Glutamatergic neuron (in vitro differentiated cells): ENCODE measurements at regions not wholly inside any gene's neighbourhood (a gene's known extent, or its start where the extent isn't known, plus 50 kb on each side); places are given as distances from the start of the nearest gene placed in this dataset.

ENCODE experiments used
- DNase-seq: peaks from one replicate; pipeline ENCODE4 v3.0.0; 2022
- H3K27ac Mint-ChIP-seq: one replicate; pipeline ENCODE4 v1.8.0; 2020; ENCODE audit warnings: mild to moderate bottlenecking, mixed read lengths, inconsistent platforms; ENCODE audit not compliant: unreplicated experiment
- H3K27me3 Mint-ChIP-seq: one replicate; pipeline ENCODE4 v1.8.0; 2020; ENCODE audit warnings: mild to moderate bottlenecking, moderate library complexity, mixed read lengths, inconsistent platforms; ENCODE audit not compliant: unreplicated experiment
- H3K36me3 Mint-ChIP-seq: one replicate; pipeline ENCODE4 v1.8.0; 2020; ENCODE audit warnings: mild to moderate bottlenecking, mixed read lengths, inconsistent platforms; ENCODE audit not compliant: unreplicated experiment
- H3K4me1 Mint-ChIP-seq: one replicate; pipeline ENCODE4 v1.8.0; 2020; ENCODE audit warnings: mild to moderate bottlenecking, low read depth, mixed read lengths, inconsistent platforms; ENCODE audit not compliant: unreplicated experiment
- H3K4me3 Mint-ChIP-seq: one replicate; pipeline ENCODE4 v1.8.0; 2020; ENCODE audit warnings: mild to moderate bottlenecking, mixed read lengths, inconsistent platforms; ENCODE audit not compliant: unreplicated experiment
- H3K9me3 Mint-ChIP-seq: one replicate; pipeline ENCODE4 v1.8.0; 2020; ENCODE audit warnings: mild to moderate bottlenecking, moderate library complexity, mixed read lengths, inconsistent platforms; ENCODE audit not compliant: unreplicated experiment
- TF ChIP-seq, protein P1 (sequence below): fragments of 200-600 bp; sonication (generic); IDR thresholded peaks from one replicate; pipeline ENCODE4 v1.5.0; 2021; ENCODE audit not compliant: partially characterized antibody, unreplicated experiment

DNA sequence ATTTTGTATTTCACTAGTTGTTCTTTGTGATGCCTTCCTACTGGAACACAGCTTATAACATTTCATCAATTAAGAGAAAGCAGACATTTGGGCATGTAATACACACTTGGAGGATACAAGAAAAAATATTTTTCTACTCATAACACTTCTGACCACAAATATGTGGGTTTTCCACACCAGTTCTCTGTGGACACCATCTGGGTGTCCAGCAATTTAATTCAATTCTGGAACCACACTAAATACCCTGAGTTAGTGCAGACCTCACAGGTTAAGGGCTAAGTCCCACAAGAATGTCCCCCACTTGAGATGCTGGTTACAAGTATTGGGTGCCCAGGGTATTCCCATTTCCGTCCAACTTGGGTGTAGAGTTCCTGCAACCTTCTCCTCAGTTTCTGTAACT, 91.1 kb upstream of the SKOR2 start:
- Mint-ChIP-seq H3K9me3 (peaks cover 3% of the 10 kb centered on the region), H3K27me3 (no peaks in the 10 kb centered on the region), H3K4me1 (no peaks in the 10 kb centered on the region), H3K4me3 (no peak overlapping the region), H3K27ac (no peak overlapping the region), H3K36me3 (no peaks in the 10 kb centered on the region)
- no peak for DNase-seq
- TF ChIP-seq, protein P1, sequence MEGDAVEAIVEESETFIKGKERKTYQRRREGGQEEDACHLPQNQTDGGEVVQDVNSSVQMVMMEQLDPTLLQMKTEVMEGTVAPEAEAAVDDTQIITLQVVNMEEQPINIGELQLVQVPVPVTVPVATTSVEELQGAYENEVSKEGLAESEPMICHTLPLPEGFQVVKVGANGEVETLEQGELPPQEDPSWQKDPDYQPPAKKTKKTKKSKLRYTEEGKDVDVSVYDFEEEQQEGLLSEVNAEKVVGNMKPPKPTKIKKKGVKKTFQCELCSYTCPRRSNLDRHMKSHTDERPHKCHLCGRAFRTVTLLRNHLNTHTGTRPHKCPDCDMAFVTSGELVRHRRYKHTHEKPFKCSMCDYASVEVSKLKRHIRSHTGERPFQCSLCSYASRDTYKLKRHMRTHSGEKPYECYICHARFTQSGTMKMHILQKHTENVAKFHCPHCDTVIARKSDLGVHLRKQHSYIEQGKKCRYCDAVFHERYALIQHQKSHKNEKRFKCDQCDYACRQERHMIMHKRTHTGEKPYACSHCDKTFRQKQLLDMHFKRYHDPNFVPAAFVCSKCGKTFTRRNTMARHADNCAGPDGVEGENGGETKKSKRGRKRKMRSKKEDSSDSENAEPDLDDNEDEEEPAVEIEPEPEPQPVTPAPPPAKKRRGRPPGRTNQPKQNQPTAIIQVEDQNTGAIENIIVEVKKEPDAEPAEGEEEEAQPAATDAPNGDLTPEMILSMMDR, result no peak

DNA sequence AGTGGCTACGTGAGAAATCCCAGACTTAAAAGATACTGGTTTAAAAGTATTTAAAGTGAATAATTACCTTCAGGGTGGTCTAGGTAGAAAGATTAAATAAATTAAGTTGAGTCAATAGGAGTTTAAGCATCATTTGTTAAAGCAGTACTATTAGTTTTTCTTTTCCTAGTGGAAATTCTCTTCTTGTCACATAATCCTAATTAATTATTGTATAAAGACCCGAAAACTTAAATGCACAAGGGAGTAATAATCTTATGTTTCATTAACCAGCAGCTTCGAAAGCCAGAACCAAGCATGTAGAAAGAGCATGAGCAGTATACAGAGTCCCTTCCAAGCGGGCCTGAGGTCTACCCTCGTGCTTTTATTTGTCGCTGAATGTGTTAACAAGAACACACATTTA, 90.2 kb upstream of the SKOR2 start:
- Mint-ChIP-seq H3K4me1 (no peaks in the 10 kb centered on the region), H3K9me3 (peaks cover 3% of the 10 kb centered on the region), H3K4me3 (no peak overlapping the region), H3K36me3 (no peaks in the 10 kb centered on the region), H3K27me3 (peaks cover 2% of the 10 kb centered on the region), H3K27ac (no peak overlapping the region)
- DNase-seq, result no peak
- TF ChIP-seq, protein P1, result no peak

- TF ChIP-seq, protein P1, result no peak
- peaks cover 2% of the 10 kb centered on the region for H3K27me3 Mint-ChIP-seq
Measured at GRCh38 chr18:47334966-47335365, 83.5 kb upstream of the SKOR2 start.

GRCh38 chr18:47333926-47334635, 82.6 kb upstream of the SKOR2 start:
- H3K9me3 Mint-ChIP-seq, result no peaks in the 10 kb centered on the region
- H3K27ac Mint-ChIP-seq, result no peak overlapping the region
- H3K4me1 Mint-ChIP-seq, result no peaks in the 10 kb centered on the region
- TF ChIP-seq, protein P1, result no peak
- peaks cover 2% of the 10 kb centered on the region for H3K27me3 Mint-ChIP-seq
- no peak for DNase-seq
- no peak overlapping the region for H3K4me3 Mint-ChIP-seq
- H3K36me3 Mint-ChIP-seq, result no peaks in the 10 kb centered on the region

More at GRCh38 chr18:47334966-47335365, 83.5 kb upstream of the SKOR2 start:
- no peaks in the 10 kb centered on the region for H3K4me1 Mint-ChIP-seq
- no peak for DNase-seq
- no peak overlapping the region for H3K27ac Mint-ChIP-seq
- no peaks in the 10 kb centered on the region for H3K9me3 Mint-ChIP-seq
- no peak overlapping the region for H3K4me3 Mint-ChIP-seq
- H3K36me3 Mint-ChIP-seq, result no peaks in the 10 kb centered on the region

GRCh38 chr18:47331641-47332040, 80.2 kb upstream of the SKOR2 start:
- no peaks in the 10 kb centered on the region for H3K36me3 Mint-ChIP-seq
- DNase-seq, result no peak
- no peak overlapping the region for H3K4me3 Mint-ChIP-seq
- no peaks in the 10 kb centered on the region for H3K4me1 Mint-ChIP-seq
- TF ChIP-seq, protein P1, result no peak
- no peak overlapping the region for H3K27ac Mint-ChIP-seq
- H3K27me3 Mint-ChIP-seq, result peaks cover 2% of the 10 kb centered on the region
- no peaks in the 10 kb centered on the region for H3K9me3 Mint-ChIP-seq
